Osteoblast (primary cell): ENCODE measurements at regions not wholly inside any gene's neighbourhood (a gene's known extent, or its start where the extent isn't known, plus 50 kb on each side); places are given as distances from the start of the nearest gene placed in this dataset.

ENCODE experiments used
- DNase-seq: peaks from one replicate; pipeline ENCODE4 v3.0.0; 2011; ENCODE audit warnings: low spot score, mixed read lengths; ENCODE audit not compliant: insufficient read length; ENCODE audit errors: missing footprints
- H2AFZ ChIP-seq: 2 replicates; pipeline ENCODE4 v1.6.0; 2011; ENCODE audit warnings: mild to moderate bottlenecking, low read length
- H3K27ac ChIP-seq: 2 replicates; pipeline ENCODE4 v1.5.1; 2011; ENCODE audit warnings: mild to moderate bottlenecking, low read depth, low read length, moderate library complexity
- H3K27me3 ChIP-seq: 2 replicates; pipeline ENCODE4 v1.6.0; 2012; ENCODE audit warnings: mild to moderate bottlenecking, control low read depth, inconsistent platforms, low read length, moderate library complexity; ENCODE audit not compliant: insufficient read depth
- H3K36me3 ChIP-seq: 2 replicates; pipeline ENCODE4 v1.5.1; 2011; ENCODE audit warnings: mild to moderate bottlenecking, low read length, control low read depth, moderate library complexity; ENCODE audit not compliant: insufficient read depth
- H3K4me1 ChIP-seq: 2 replicates; pipeline ENCODE4 v1.5.1; 2011; ENCODE audit warnings: mild to moderate bottlenecking, low read length, control low read depth, moderate library complexity; ENCODE audit not compliant: insufficient read depth
- H3K4me2 ChIP-seq: 2 replicates; pipeline ENCODE4 v1.6.0; 2011; ENCODE audit warnings: mild to moderate bottlenecking, low read length; ENCODE audit not compliant: insufficient read depth
- H3K4me3 ChIP-seq: fragments of 200-600 bp; sonication (generic); 3 replicates; pipeline ENCODE4 v1.5.1; 2012; ENCODE audit warnings: mild to moderate bottlenecking, low read length, inconsistent platforms; ENCODE audit not compliant: insufficient read depth
- H3K79me2 ChIP-seq: 2 replicates; pipeline ENCODE4 v1.6.0; 2012; ENCODE audit warnings: mild to moderate bottlenecking, low read length, control low read depth, inconsistent platforms; ENCODE audit not compliant: insufficient read depth
- H3K9me3 ChIP-seq: 2 replicates; pipeline ENCODE4 v1.5.1; 2011; ENCODE audit warnings: low read depth, low read length, control low read depth
- H4K20me1 ChIP-seq: 2 replicates; pipeline ENCODE4 v1.6.0; 2012; ENCODE audit warnings: mild to moderate bottlenecking, low read length, control low read depth; ENCODE audit not compliant: insufficient read depth
- TF ChIP-seq, protein P1 (sequence below): IDR thresholded peaks from 2 replicates; pipeline ENCODE4 v1.5.1; 2011; ENCODE audit warnings: mild to moderate bottlenecking, low read depth, low read length, moderate library complexity; ENCODE audit errors: extremely low read depth

DNA sequence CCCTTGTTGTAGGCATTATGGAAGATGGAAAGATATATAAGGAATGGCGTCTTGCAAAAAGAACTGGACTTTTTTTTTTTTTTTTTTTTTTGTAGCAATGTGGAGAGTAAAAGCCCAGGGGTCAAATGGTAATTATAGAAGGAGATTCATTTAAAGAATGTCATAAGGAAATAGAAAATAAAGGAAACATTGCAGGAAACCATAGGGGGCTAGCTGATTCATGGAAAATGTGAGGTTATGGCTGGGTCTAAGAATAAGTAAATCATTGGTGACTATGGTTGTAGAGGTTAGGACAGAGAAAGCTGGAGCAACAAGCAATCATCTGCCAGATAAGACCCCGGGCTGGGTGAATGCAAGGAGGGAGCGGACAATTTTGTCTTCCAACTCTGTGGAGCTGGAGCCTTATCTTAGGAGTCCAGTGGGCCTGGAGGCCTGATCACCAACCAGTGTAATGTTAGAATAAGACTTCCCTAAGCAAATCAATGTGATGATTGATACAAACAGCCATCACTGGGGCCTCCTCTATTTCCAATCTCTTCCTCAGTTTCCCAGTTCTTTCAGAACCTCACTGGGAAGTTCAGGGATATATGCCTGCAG lies 201.2 kb upstream of the TNP1 start:
- Histone ChIP-seq H2AFZ (no peak overlapping the region), H3K36me3 (no peaks in the 10 kb centered on the region), H3K79me2 (no peaks in the 10 kb centered on the region), H3K4me2 (no peak overlapping the region), H3K4me3 (no peak overlapping the region), H3K27me3 (no peaks in the 10 kb centered on the region), H3K27ac (no peak overlapping the region), H4K20me1 (no peaks in the 10 kb centered on the region), H3K4me1 (peaks cover 25% of the 10 kb centered on the region), H3K9me3 (no peaks in the 10 kb centered on the region)
- no peak for DNase-seq
- TF ChIP-seq, protein P1, sequence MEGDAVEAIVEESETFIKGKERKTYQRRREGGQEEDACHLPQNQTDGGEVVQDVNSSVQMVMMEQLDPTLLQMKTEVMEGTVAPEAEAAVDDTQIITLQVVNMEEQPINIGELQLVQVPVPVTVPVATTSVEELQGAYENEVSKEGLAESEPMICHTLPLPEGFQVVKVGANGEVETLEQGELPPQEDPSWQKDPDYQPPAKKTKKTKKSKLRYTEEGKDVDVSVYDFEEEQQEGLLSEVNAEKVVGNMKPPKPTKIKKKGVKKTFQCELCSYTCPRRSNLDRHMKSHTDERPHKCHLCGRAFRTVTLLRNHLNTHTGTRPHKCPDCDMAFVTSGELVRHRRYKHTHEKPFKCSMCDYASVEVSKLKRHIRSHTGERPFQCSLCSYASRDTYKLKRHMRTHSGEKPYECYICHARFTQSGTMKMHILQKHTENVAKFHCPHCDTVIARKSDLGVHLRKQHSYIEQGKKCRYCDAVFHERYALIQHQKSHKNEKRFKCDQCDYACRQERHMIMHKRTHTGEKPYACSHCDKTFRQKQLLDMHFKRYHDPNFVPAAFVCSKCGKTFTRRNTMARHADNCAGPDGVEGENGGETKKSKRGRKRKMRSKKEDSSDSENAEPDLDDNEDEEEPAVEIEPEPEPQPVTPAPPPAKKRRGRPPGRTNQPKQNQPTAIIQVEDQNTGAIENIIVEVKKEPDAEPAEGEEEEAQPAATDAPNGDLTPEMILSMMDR, result no peak

DNA sequence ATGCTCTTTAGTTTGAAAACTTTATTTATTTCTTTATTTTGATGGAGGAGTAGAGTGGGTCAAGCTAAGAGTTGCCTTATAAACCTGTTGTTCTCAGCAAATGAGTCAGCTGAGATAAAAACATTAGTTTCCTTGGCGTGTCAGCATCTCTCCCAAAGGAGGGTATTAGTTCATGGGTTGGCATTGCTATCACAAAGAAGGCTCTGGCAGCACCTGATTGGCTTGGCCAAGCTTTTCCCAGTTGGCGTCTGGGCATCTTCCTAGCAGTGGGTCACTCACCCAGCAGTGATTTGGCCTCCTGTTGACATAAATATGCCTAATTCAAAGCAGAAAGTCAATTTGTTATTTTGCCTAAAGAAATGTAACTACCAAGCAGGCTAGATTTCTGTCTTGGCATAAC lies 200.7 kb upstream of the TNP1 start:
- H3K79me2 ChIP-seq, result no peaks in the 10 kb centered on the region
- no peak overlapping the region for H3K4me2 ChIP-seq
- no peaks in the 10 kb centered on the region for H3K36me3 ChIP-seq
- no peaks in the 10 kb centered on the region for H4K20me1 ChIP-seq
- H3K27ac ChIP-seq, result no peak overlapping the region
- DNase-seq, result peak; percentile 37
- H3K27me3 ChIP-seq, result no peaks in the 10 kb centered on the region
- peaks cover 27% of the 10 kb centered on the region for H3K4me1 ChIP-seq
- no peaks in the 10 kb centered on the region for H3K9me3 ChIP-seq
- TF ChIP-seq, protein P1, result no peak
- H3K4me3 ChIP-seq, result no peak overlapping the region
- no peak overlapping the region for H2AFZ ChIP-seq

DNA sequence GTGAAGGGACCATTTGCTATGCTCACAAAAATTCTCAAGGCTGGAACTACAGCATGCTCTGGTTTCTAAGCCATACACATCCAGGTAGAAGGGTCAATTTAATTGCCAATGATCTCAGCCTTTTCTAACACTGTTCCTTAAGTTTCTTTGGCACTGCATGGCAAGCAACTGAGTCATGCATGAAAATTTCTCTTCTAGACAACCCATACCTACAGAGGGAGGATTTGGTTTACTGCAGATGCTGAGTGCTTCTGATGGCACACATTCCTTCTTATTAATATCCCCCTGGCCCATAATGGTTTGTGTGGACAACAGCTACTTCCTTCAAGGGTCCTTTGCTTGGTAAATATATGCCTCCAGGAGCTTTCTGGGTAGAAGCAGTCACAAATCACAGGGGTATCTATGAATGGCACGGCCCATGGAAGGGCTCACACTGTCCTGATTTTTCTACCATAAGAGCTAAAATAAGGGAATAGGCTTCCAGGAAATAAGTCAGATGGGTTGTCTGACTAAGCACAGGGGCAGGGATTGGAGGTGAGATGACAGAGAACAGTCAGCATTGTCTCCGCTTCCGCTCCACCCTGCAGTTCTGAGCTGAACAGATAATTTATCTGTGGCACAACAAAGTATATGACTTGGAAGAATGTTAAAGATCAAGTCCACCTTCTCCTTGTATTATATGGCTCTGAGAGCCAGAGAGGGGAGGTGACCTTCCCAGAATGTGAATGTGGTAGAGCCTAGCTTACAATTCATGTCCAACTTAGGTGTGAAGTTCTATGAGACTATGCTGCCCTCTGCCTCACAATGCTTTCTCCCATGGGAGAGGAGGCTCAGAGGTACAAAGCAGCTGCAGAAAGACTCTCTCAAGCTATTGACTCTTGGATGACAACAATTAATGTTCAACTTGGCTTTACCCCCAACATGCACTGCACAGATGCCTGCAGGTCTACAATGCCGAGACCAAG lies 199.2 kb upstream of the TNP1 start:
- no peaks in the 10 kb centered on the region for H4K20me1 ChIP-seq
- no peaks in the 10 kb centered on the region for H3K27me3 ChIP-seq
- H3K4me3 ChIP-seq, result no peak overlapping the region
- H3K79me2 ChIP-seq, result no peaks in the 10 kb centered on the region
- no peaks in the 10 kb centered on the region for H3K36me3 ChIP-seq
- TF ChIP-seq, protein P1, result no peak
- no peak overlapping the region for H3K4me2 ChIP-seq
- H3K27ac ChIP-seq, result no peak overlapping the region
- peaks cover 32% of the 10 kb centered on the region for H3K4me1 ChIP-seq
- no peak overlapping the region for H2AFZ ChIP-seq
- no peaks in the 10 kb centered on the region for H3K9me3 ChIP-seq
- no peak for DNase-seq

DNA sequence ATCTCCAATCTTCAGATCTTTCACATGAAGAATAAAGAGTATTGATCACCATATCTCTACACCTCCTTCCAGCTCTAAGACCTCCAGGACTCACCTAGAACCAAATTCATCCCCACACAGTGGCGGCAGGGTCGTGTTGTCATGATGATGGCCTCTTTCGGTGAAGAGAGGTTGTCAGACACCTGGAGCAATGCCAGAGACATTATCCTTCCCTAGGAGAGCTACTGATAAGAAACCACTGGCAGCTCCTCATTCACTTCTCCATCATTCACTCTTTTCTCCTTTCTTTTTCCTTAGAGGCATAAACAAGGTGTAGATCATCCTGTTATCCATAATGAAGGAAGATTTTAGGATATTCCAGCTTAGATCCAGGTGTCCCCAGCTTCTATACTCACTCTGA lies 197.9 kb upstream of the TNP1 start:
- TF ChIP-seq, protein P1, result no peak
- Histone ChIP-seq H3K9me3 (no peaks in the 10 kb centered on the region), H3K27ac (no peak overlapping the region), H3K79me2 (no peaks in the 10 kb centered on the region), H3K4me2 (no peak overlapping the region), H3K4me3 (no peak overlapping the region), H2AFZ (no peak overlapping the region), H3K36me3 (no peaks in the 10 kb centered on the region), H3K27me3 (no peaks in the 10 kb centered on the region), H3K4me1 (peaks cover 34% of the 10 kb centered on the region), H4K20me1 (no peaks in the 10 kb centered on the region)
- no peak for DNase-seq
